GM19452 (cell line): ENCODE measurements at regions not wholly inside any gene's neighbourhood (a gene's known extent, or its start where the extent isn't known, plus 50 kb on each side); places are given as distances from the start of the nearest gene placed in this dataset.

Source experiments
- ATAC-seq: cut with Tn5 transposase; IDR thresholded peaks from one replicate; pipeline ENCODE4 v1.9.1; 2021; ENCODE audit not compliant: unreplicated experiment

GRCh38 chr5:105030153-105030552 is 1467.6 kb upstream of the NUDT12 start:
- no peak for ATAC-seq

GRCh38 chr5:105015098-105015497 is 1452.5 kb upstream of the NUDT12 start:
- ATAC-seq, result no peak

- ATAC-seq, result no peak
Observed at GRCh38 chr5:104998572-104998971, 1436.0 kb upstream of the NUDT12 start.

- no peak for ATAC-seq
Observed at GRCh38 chr5:104998169-104998568, 1435.6 kb upstream of the NUDT12 start.

GRCh38 chr5:104987074-104987473 is 1424.5 kb upstream of the NUDT12 start:
- ATAC-seq, result no peak

GRCh38 chr5:104977529-104977928 is 1414.9 kb upstream of the NUDT12 start:
- ATAC-seq, result no peak

- ATAC-seq, result no peak
Observed at GRCh38 chr5:104967806-104968410, 1405.3 kb upstream of the NUDT12 start.

- ATAC-seq, result no peak
Observed at GRCh38 chr5:104965006-104965405, 1402.4 kb upstream of the NUDT12 start.

GRCh38 chr5:104955479-104955878 is 1392.9 kb upstream of the NUDT12 start:
- ATAC-seq, result no peak

GRCh38 chr5:104952876-104953275 is 1390.3 kb upstream of the NUDT12 start:
- no peak for ATAC-seq

GRCh38 chr5:104951829-104952228 is 1389.2 kb upstream of the NUDT12 start:
- ATAC-seq, result no peak

GRCh38 chr5:104947076-104947475 is 1384.5 kb upstream of the NUDT12 start:
- ATAC-seq, result no peak

- no peak for ATAC-seq
Observed at GRCh38 chr5:104942735-104943134, 1380.1 kb upstream of the NUDT12 start.

GRCh38 chr5:104941030-104941645 is 1378.5 kb upstream of the NUDT12 start:
- no peak for ATAC-seq

- no peak for ATAC-seq
Observed at GRCh38 chr5:104937598-104937997, 1375.0 kb upstream of the NUDT12 start.

- no peak for ATAC-seq
Observed at GRCh38 chr5:104932431-104932830, 1369.8 kb upstream of the NUDT12 start.

- no peak for ATAC-seq
Observed at GRCh38 chr5:104928906-104929520, 1366.4 kb upstream of the NUDT12 start.

GRCh38 chr5:104915226-104915625 is 1352.6 kb upstream of the NUDT12 start:
- no peak for ATAC-seq

- ATAC-seq, result no peak
Observed at GRCh38 chr5:104914536-104915070, 1352.0 kb upstream of the NUDT12 start.

GRCh38 chr5:104913841-104914281 is 1351.3 kb upstream of the NUDT12 start:
- ATAC-seq, result no peak

GRCh38 chr5:104909803-104910202 is 1347.2 kb upstream of the NUDT12 start:
- no peak for ATAC-seq

- ATAC-seq, result no peak
Observed at GRCh38 chr5:104904561-104904960, 1342.0 kb upstream of the NUDT12 start.
